ENCODE measurements at regions not wholly inside any gene's neighbourhood (a gene's known extent, or its start where the extent isn't known, plus 50 kb on each side); places are given as distances from the start of the nearest gene placed in this dataset.

DNA sequence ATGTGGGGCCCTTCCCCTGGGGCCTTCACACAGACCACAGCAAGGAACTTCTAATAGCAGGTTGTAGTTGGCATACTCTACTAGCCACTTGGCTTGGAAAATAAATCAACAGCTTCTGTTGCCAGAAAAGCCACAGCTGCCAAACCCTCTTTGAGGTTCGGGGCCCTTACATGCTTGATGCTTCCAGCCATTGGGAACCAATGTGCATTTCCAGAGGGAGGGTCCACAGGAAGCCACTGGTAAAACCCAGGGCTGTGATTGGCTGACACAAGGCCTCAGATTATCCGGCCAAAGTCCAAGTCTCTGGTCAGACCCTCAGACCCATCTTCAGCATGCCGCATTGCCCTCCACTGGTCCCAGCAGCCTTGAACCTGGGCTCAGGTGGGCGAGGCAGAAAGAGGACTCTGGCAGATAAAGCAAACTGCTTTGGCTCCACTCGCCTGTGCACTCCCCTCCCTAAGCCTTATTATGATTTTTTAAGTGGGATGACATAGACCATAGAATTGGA is 214.4 kb downstream of the BCL11B start:
- no peak overlapping the region for H3K4me3 ChIP-seq (ENCODE audit: low read depth, low read length)
- TF ChIP-seq, protein P1, sequence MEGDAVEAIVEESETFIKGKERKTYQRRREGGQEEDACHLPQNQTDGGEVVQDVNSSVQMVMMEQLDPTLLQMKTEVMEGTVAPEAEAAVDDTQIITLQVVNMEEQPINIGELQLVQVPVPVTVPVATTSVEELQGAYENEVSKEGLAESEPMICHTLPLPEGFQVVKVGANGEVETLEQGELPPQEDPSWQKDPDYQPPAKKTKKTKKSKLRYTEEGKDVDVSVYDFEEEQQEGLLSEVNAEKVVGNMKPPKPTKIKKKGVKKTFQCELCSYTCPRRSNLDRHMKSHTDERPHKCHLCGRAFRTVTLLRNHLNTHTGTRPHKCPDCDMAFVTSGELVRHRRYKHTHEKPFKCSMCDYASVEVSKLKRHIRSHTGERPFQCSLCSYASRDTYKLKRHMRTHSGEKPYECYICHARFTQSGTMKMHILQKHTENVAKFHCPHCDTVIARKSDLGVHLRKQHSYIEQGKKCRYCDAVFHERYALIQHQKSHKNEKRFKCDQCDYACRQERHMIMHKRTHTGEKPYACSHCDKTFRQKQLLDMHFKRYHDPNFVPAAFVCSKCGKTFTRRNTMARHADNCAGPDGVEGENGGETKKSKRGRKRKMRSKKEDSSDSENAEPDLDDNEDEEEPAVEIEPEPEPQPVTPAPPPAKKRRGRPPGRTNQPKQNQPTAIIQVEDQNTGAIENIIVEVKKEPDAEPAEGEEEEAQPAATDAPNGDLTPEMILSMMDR (IDR thresholded peaks at IDR 0.05; ENCODE audit: control insufficient read depth, extremely low read depth, insufficient read depth): no peak
- DNase-seq (ENCODE audit: low read depth): no peak

GRCh38 chr14:99058542-99058941 is 213.5 kb downstream of the BCL11B start:
- H3K4me3 ChIP-seq (ENCODE audit: low read depth, low read length): no peak overlapping the region
- DNase-seq (ENCODE audit: low read depth): no peak
- TF ChIP-seq, protein P1 (IDR thresholded peaks at IDR 0.05; ENCODE audit: control insufficient read depth, extremely low read depth, insufficient read depth): no peak

- DNase-seq (ENCODE audit: low read depth): no peak
- TF ChIP-seq, protein P1 (IDR thresholded peaks at IDR 0.05; ENCODE audit: control insufficient read depth, extremely low read depth, insufficient read depth): no peak
- H3K4me3 ChIP-seq (ENCODE audit: low read depth, low read length): no peak overlapping the region
Observed at GRCh38 chr14:99062216-99062615, 209.8 kb downstream of the BCL11B start.

- TF ChIP-seq, protein P1 (IDR thresholded peaks at IDR 0.05; ENCODE audit: control insufficient read depth, extremely low read depth, insufficient read depth): no peak
- no peak overlapping the region for H3K4me3 ChIP-seq (ENCODE audit: low read depth, low read length)
- no peak for DNase-seq (ENCODE audit: low read depth)
Observed at GRCh38 chr14:99062772-99063418, 209.1 kb downstream of the BCL11B start.

DNA sequence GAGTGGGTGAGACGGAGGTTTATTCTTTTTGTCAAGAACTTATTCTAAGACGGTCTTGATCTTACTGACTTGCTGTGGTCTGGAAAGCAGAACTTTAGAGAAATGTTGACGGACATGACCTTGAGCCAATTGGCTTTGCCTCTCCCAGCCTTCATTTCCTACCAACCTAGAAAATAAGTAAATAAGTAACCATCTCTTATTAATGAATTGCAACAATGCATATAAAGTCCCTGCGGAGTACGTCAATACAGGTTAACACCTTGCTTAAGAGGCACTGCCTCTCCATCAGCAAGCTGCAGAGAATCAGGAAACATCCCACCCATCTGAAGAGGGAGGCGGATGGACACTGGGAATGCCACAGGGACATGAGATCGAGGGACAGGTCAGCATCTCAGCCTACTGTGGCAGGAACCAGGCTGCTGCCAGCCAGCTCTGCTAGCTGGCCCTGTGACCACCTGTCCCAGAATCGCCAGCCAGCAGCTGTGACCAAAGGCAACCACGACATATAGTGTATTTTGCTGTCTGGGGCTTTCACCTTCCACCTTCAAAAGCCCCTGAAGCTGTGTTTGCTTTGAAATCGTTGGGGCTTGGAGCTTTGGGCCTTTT is 208.3 kb downstream of the BCL11B start:
- no peak overlapping the region for H3K4me3 ChIP-seq (ENCODE audit: low read depth, low read length)
- DNase-seq (ENCODE audit: low read depth): no peak
- TF ChIP-seq, protein P1 (IDR thresholded peaks at IDR 0.05; ENCODE audit: control insufficient read depth, extremely low read depth, insufficient read depth): no peak

GRCh38 chr14:99064262-99064954 is 207.6 kb downstream of the BCL11B start:
- TF ChIP-seq, protein P1 (IDR thresholded peaks at IDR 0.05; ENCODE audit: control insufficient read depth, extremely low read depth, insufficient read depth): no peak
- no peak for DNase-seq (ENCODE audit: low read depth)
- no peak overlapping the region for H3K4me3 ChIP-seq (ENCODE audit: low read depth, low read length)

All from LNCaP clone FGC (cell line).